Loucy (cell line): ENCODE measurements at regions not wholly inside any gene's neighbourhood (a gene's known extent, or its start where the extent isn't known, plus 50 kb on each side); places are given as distances from the start of the nearest gene placed in this dataset.

Experiments used
- CTCF ChIP-seq: fragments of 200-600 bp; sonication (generic); conservative IDR thresholded peaks from 2 replicates; pipeline ENCODE4 v1.5.1; 2014; ENCODE audit warnings: mild to moderate bottlenecking, antibody characterized with exemption, low read length
- EZH2phosphoT487 ChIP-seq: fragments of 200-600 bp; IDR thresholded peaks from 2 replicates; pipeline ENCODE4 v1.6.1; 2018; ENCODE audit warnings: antibody characterized with exemption, mild to moderate bottlenecking, moderate library complexity, borderline replicate concordance

- TF ChIP-seq EZH2phosphoT487 (no peak), CTCF (no peak)
Observed at GRCh38 chr1:57572016-57572415, 148.2 kb upstream of the DAB1 start.
